ENCODE measurements at regions not wholly inside any gene's neighbourhood (a gene's known extent, or its start where the extent isn't known, plus 50 kb on each side); places are given as distances from the start of the nearest gene placed in this dataset.
"Not testable (repeated sequence)": the region's sequence is repeated elsewhere in the genome, so short reads cannot be mapped to it uniquely, and the experiment has no call there.

DNA sequence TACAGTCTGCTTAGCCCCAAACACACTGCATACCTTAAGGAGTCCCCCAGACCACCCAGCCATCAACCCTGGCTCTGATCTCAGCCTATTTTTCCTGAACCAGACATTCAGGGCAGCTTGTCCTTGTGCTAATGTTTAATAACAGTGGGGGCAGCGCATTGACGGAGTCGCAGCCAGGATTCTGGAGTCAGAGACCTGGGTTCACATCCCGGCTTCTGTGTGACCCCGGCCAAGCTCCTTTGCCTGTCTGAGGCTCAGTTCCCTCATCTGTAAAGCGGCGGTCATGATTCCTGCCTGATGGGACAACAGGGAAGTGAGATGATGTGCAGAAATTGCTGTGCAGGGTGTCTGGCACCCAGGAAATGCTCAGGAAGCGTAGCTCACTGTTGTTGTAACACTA lies 63.1 kb downstream of the MATN1 start:
- Histone ChIP-seq H3K4me1 (no peaks in the 10 kb centered on the region), H3K27me3 (ENCODE audit: low read depth) (no peaks in the 10 kb centered on the region; the same call in 1 of the 2 replicates), H3K36me3 (replicated peaks) (no peaks in the 10 kb centered on the region), H3K9me3 (no peaks in the 10 kb centered on the region), H3K4me3 (no peak overlapping the region)
- in situ Hi-C loops (cut with MboI; ENCODE audit: low sequenced_read_pairs): no loop called here
- no peak for DNase-seq (ENCODE audit: low spot score in 2 of 2)

- H3K36me3 ChIP-seq (replicated peaks): no peaks in the 10 kb centered on the region
- in situ Hi-C loops (cut with MboI; ENCODE audit: low sequenced_read_pairs): no loop called here
- no peak overlapping the region for H3K4me3 ChIP-seq
- no peaks in the 10 kb centered on the region; the same call in 1 of the 2 replicates for H3K27me3 ChIP-seq (ENCODE audit: low read depth)
- DNase-seq (ENCODE audit: low spot score in 2 of 2): no peak
- H3K9me3 ChIP-seq: no peaks in the 10 kb centered on the region
- H3K4me1 ChIP-seq: no peaks in the 10 kb centered on the region
Measured at GRCh38 chr1:30659702-30660101, 63.7 kb downstream of the MATN1 start.

GRCh38 chr1:30658375-30658774 lies 65.0 kb downstream of the MATN1 start:
- in situ Hi-C loops (cut with MboI; ENCODE audit: low sequenced_read_pairs); H3K9me3 ChIP-seq; H3K4me3 ChIP-seq; H3K27me3 ChIP-seq (ENCODE audit: low read depth); DNase-seq (ENCODE audit: low spot score in 2 of 2); H3K36me3 ChIP-seq (replicated peaks); H3K4me1 ChIP-seq: not testable (repeated sequence)

DNA sequence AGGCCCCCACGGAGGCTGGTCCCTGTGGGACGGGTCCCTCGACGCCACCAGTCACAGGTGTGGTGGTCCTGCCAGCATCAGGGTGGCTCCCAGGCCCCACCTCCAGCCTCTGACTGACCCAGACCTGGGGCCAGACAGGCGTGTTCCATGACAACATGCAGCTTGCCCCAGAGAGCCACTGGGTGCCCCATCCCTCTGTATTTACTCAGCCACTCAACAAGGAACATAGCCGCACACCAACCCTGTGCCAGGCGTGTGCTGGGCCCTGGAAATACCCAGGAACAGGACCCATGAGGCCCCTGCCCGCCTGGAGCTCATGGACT lies 65.4 kb downstream of the MATN1 start:
- no peak for DNase-seq (ENCODE audit: low spot score in 2 of 2)
- Histone ChIP-seq H3K27me3 (ENCODE audit: low read depth) (no peaks in the 10 kb centered on the region; the same call in 1 of the 2 replicates), H3K4me3 (no peak overlapping the region), H3K36me3 (replicated peaks) (no peaks in the 10 kb centered on the region), H3K4me1 (no peaks in the 10 kb centered on the region), H3K9me3 (no peaks in the 10 kb centered on the region)
- in situ Hi-C loops (cut with MboI; ENCODE audit: low sequenced_read_pairs): no loop called here

GRCh38 chr1:30657131-30658013 lies 66.0 kb downstream of the MATN1 start:
- no peak for DNase-seq (ENCODE audit: low spot score in 2 of 2)
- Histone ChIP-seq H3K4me1 (no peaks in the 10 kb centered on the region), H3K9me3 (no peaks in the 10 kb centered on the region), H3K36me3 (replicated peaks) (no peaks in the 10 kb centered on the region), H3K27me3 (ENCODE audit: low read depth) (no peaks in the 10 kb centered on the region; the same call in 1 of the 2 replicates), H3K4me3 (no peak overlapping the region)
- in situ Hi-C loops (cut with MboI; ENCODE audit: low sequenced_read_pairs): no loop called here

- Histone ChIP-seq H3K9me3 (no peaks in the 10 kb centered on the region), H3K36me3 (replicated peaks) (no peaks in the 10 kb centered on the region), H3K4me1 (no peaks in the 10 kb centered on the region), H3K4me3 (no peak overlapping the region), H3K27me3 (ENCODE audit: low read depth) (no peaks in the 10 kb centered on the region; the same call in 1 of the 2 replicates)
- in situ Hi-C loops (cut with MboI; ENCODE audit: low sequenced_read_pairs): no loop called here
- DNase-seq (ENCODE audit: low spot score in 2 of 2): no peak
Measured at GRCh38 chr1:30656171-30656940, 67.0 kb downstream of the MATN1 start.

DNA sequence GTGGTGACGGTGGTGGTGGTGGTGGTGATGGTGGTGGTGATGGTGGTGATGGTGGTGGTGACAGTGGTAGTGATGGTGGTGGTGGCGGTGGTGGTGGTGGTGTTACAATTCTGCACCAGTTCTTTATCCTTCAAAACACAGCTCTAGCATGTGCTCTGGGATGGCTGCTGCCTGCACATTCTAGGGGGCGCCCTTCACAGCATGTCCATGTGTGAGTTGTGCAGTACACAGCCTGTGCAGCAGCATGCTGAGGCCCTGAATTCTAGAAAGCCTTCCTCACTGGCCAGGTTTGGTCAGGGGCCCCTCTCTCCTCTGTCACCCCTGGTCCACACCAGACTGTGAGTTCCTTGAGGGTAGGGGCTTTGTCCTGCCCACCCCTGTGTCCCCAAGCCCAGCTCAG lies 67.7 kb downstream of the MATN1 start:
- Histone ChIP-seq H3K4me3 (no peak overlapping the region), H3K9me3 (no peaks in the 10 kb centered on the region), H3K36me3 (replicated peaks) (no peaks in the 10 kb centered on the region), H3K27me3 (ENCODE audit: low read depth) (peaks cover 5% of the 10 kb centered on the region), H3K4me1 (no peaks in the 10 kb centered on the region)
- in situ Hi-C loops (cut with MboI; ENCODE audit: low sequenced_read_pairs): no loop called here
- DNase-seq (ENCODE audit: low spot score in 2 of 2): no peak

GRCh38 chr1:30654188-30654587 lies 69.2 kb downstream of the MATN1 start:
- no peak overlapping the region for H3K4me3 ChIP-seq
- in situ Hi-C loops (cut with MboI; ENCODE audit: low sequenced_read_pairs): no loop called here
- no peaks in the 10 kb centered on the region for H3K9me3 ChIP-seq
- no peaks in the 10 kb centered on the region for H3K36me3 ChIP-seq (replicated peaks)
- peaks cover 19% of the 10 kb centered on the region for H3K27me3 ChIP-seq (ENCODE audit: low read depth)
- no peaks in the 10 kb centered on the region for H3K4me1 ChIP-seq
- no peak for DNase-seq (ENCODE audit: low spot score in 2 of 2)

- Histone ChIP-seq H3K4me3 (no peak overlapping the region), H3K9me3 (no peaks in the 10 kb centered on the region), H3K36me3 (replicated peaks) (no peaks in the 10 kb centered on the region), H3K4me1 (no peaks in the 10 kb centered on the region), H3K27me3 (ENCODE audit: low read depth) (peaks cover 19% of the 10 kb centered on the region)
- in situ Hi-C loops (cut with MboI; ENCODE audit: low sequenced_read_pairs): no loop called here
- DNase-seq (ENCODE audit: low spot score in 2 of 2): no peak
Measured at GRCh38 chr1:30652152-30652841, 71.1 kb downstream of the MATN1 start.

DNA sequence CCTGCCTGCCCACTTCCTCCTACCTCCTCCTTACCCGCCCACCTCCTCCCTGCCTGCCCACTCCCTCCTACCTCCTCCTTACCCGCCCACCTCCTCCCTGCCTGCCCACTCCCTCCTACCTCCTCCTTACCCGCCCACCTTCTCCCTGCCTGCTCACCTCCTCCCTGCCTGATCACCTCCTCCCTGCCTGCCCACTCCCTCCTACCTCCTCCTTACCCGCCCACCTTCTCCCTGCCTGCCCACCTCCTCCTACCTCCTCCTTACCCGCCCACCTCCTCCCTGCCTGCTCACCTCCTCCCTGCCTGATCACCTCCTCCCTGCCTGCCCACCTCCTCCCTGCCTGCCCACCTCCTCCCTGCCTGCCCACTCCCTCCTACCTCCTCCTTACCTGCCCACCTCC lies 72.0 kb downstream of the MATN1 start:
- H3K36me3 ChIP-seq (replicated peaks); DNase-seq (ENCODE audit: low spot score in 2 of 2); H3K4me3 ChIP-seq; H3K9me3 ChIP-seq; in situ Hi-C loops (cut with MboI; ENCODE audit: low sequenced_read_pairs); H3K4me1 ChIP-seq: not testable (repeated sequence)
- peaks cover 19% of the 10 kb centered on the region for H3K27me3 ChIP-seq (ENCODE audit: low read depth)

- DNase-seq (ENCODE audit: low spot score in 2 of 2): no peak
- in situ Hi-C loops (cut with MboI; ENCODE audit: low sequenced_read_pairs): no loop called here
Measured at GRCh38 chr1:30650968-30651320, 72.4 kb downstream of the MATN1 start.

GRCh38 chr1:30650038-30650967 lies 73.1 kb downstream of the MATN1 start:
- in situ Hi-C loops (cut with MboI; ENCODE audit: low sequenced_read_pairs): no loop called here
- Histone ChIP-seq H3K36me3 (replicated peaks) (no peaks in the 10 kb centered on the region), H3K9me3 (no peaks in the 10 kb centered on the region), H3K4me1 (no peaks in the 10 kb centered on the region), H3K4me3 (no peak overlapping the region), H3K27me3 (ENCODE audit: low read depth) (peaks cover 19% of the 10 kb centered on the region)
- no peak for DNase-seq (ENCODE audit: low spot score in 2 of 2)

More at GRCh38 chr1:30650968-30651320, 72.4 kb downstream of the MATN1 start:
- no peaks in the 10 kb centered on the region for H3K9me3 ChIP-seq
- H3K36me3 ChIP-seq (replicated peaks): no peaks in the 10 kb centered on the region
- H3K4me1 ChIP-seq: no peaks in the 10 kb centered on the region
- H3K27me3 ChIP-seq (ENCODE audit: low read depth): peaks cover 19% of the 10 kb centered on the region
- H3K4me3 ChIP-seq: no peak overlapping the region

GRCh38 chr1:30649321-30649991 lies 73.9 kb downstream of the MATN1 start:
- Histone ChIP-seq H3K27me3 (ENCODE audit: low read depth) (peaks cover 21% of the 10 kb centered on the region), H3K9me3 (no peaks in the 10 kb centered on the region), H3K36me3 (replicated peaks) (no peaks in the 10 kb centered on the region), H3K4me1 (no peaks in the 10 kb centered on the region), H3K4me3 (no peak overlapping the region)
- in situ Hi-C loops (cut with MboI; ENCODE audit: low sequenced_read_pairs): no loop called here
- DNase-seq (ENCODE audit: low spot score in 2 of 2): no peak

All from HAP-1 (cell line).